NOMO-1 treated with DMSO at 0.1 percent for 48 hours (cell line): ENCODE measurements at regions not wholly inside any gene's neighbourhood (a gene's known extent, or its start where the extent isn't known, plus 50 kb on each side); places are given as distances from the start of the nearest gene placed in this dataset.
A peak's percentile ranks its signal among the peaks of the same experiment; 100 is the strongest.

Source experiments
- DNase-seq: peaks from one replicate; lab custom pipeline; 2025; ENCODE audit not compliant: unreplicated experiment; lab: John Stamatoyannopoulos, UW

- DNase-seq = no peak
Observed at GRCh38 chr22:27504360-27505253, 296.9 kb downstream of the MN1 start.

DNA sequence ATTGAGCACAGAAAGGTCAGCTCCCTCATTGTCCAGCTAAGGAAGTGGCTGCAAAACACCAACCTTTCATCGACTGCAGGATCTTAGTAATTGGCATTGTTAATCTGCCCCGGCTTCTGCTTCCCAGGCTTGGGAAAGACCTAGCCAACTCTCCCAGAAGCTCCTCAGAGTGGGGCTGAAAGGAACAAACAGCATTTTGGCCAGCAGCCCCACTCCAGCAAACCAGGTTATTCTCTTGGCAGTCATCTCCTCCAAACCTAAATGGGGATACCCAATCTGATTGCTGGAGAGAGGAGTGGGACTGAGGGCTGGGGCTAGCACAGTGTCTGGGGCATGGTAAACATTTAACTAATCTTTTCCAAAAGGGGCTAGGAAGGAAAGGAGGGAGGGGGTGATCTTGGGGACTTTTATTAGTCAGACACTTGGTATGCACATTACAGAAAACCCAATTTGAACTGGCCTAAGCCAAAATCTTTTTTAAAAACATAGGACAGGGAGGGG is 294.4 kb downstream of the MN1 start:
- DNase-seq = no peak

- peak; percentile 25 for DNase-seq
Observed at GRCh38 chr22:27507935-27508526, 293.5 kb downstream of the MN1 start.

GRCh38 chr22:27509132-27509920 is 292.2 kb downstream of the MN1 start:
- no peak for DNase-seq

- no peak for DNase-seq
Observed at GRCh38 chr22:27510024-27510423, 291.5 kb downstream of the MN1 start.

- no peak for DNase-seq
Observed at GRCh38 chr22:27512283-27512761, 289.2 kb downstream of the MN1 start.

DNA sequence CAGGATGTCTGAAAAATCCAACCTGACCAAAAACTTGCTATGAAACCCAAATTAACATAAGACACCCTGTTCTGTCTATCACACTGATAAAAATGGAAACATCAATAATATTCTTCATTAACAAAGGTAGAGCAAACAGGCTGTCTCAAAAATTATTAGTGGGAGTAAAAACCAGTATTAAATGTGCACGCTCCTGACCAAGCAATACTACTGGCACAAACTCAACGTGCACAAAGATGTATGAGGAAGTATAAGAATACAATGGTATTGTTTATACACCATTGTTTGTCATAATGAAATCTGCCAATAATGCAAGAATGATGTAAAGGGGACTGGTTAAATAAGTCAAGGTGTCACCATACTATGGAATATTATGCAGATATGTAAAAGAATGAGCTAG is 288.5 kb downstream of the MN1 start:
- DNase-seq = no peak

- no peak for DNase-seq
Observed at GRCh38 chr22:27514601-27515523, 286.7 kb downstream of the MN1 start.

GRCh38 chr22:27517361-27518155 is 284.0 kb downstream of the MN1 start:
- DNase-seq = no peak

- DNase-seq = no peak
Observed at GRCh38 chr22:27518531-27519340, 282.8 kb downstream of the MN1 start.

GRCh38 chr22:27523711-27524110 is 277.8 kb downstream of the MN1 start:
- no peak for DNase-seq

GRCh38 chr22:27525711-27526110 is 275.8 kb downstream of the MN1 start:
- no peak for DNase-seq

GRCh38 chr22:27526901-27527300 is 274.7 kb downstream of the MN1 start:
- DNase-seq = no peak

DNA sequence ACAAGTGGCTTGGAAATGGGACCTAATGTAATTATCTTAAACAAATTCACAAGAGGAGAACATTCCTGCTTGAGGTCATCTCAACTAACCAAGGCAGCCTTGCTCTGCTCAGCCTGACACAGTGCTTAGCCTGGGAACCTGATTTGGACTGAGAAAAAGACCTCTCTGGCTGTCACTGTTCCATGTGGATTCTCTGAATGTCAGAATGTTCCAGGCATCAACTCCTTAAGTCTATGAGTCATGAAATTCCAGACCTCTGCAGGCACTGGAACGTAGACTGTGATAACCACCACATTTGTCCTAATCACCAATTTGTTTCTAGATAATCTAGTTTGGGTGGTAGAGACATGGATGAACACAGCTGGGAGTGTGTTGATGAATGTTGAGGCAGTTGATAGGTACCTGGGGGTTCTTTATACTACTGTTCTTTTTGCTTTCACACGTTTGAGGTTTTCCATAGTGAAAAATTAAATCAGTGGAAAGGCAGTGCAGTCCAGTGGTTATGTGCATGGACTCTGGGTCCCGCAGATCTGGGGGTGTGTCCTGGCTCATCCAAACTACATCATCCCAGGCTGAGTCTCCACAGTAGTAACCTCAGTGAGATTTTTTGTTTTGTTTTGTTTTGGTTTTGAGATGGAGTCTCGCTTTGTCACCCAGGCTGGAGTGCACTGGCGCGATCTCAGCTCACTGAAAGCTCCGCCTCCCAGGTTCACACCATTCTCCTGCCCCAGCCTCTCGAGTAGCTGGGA is 269.6 kb downstream of the MN1 start:
- DNase-seq = no peak

GRCh38 chr22:27533105-27533745 is 268.3 kb downstream of the MN1 start:
- DNase-seq = no peak

GRCh38 chr22:27534720-27535125 is 266.8 kb downstream of the MN1 start:
- DNase-seq = no peak

- DNase-seq = no peak
Observed at GRCh38 chr22:27535452-27535851, 266.1 kb downstream of the MN1 start.

DNA sequence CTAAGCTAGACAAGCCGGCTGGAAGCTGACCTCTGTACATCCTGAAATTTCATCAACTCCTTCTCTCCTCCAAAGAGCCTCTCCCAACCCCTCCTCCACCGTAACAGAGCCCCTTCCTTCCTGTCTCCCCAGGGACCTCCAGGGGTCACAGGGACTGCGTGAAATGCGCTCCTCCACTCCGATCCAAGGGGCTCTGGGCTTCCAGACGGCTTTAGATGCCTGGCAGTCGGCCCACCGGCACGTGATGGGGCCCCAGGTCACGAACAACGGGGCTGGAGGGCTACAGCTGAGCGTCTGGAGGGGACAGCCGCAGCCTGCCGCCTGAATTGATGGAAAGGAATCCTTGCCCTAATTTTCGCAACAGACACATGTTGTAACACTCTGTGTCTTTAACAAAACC is 264.1 kb downstream of the MN1 start:
- no peak for DNase-seq
